Spleen (tissue), 7 donors: ENCODE measurements at regions not wholly inside any gene's neighbourhood (a gene's known extent, or its start where the extent isn't known, plus 50 kb on each side); places are given as distances from the start of the nearest gene placed in this dataset.

Source experiments
- POLR2A ChIP-seq, 3 donors: fragments of 450-650 bp; IDR thresholded peaks; one replicate each; pipeline ENCODE4 v1.5.1; 2017; ENCODE audit warnings: antibody characterized with exemption in 3 of 3, mild to moderate bottlenecking in 1 of 3
- POLR2AphosphoS5 ChIP-seq, 3 donors: sonication (generic); formaldehyde crosslinking; IDR thresholded peaks; one replicate each; pipeline ENCODE4 v1.5.1; 2017; ENCODE audit warnings: antibody characterized with exemption in 3 of 3
- TF ChIP-seq, protein P1 (sequence below), 11 experiments: fragments of 200-600 bp in 7 of 11; fragments of 450-650 bp in 4 of 11; sonication (generic) in 4 of 11; IDR thresholded peaks in 8 of 11; conservative IDR thresholded peaks in 3 of 11; 1 replicate in 7 of 11; 2 replicates in 4 of 11; pipeline versions ENCODE4 v1.4.0 to v1.8.0; 2016 to 2021; ENCODE audit warnings: antibody characterized with exemption in 11 of 11, inconsistent platforms in 4 of 11, mild to moderate bottlenecking in 1 of 11
- donor health status: DM: no; HTN: no; CAD: no; lungs with moderate emphysema.
- donor health status: DM: no; HTN: no; CAD: no.
- donor health status: DM: no; HTN: no; CAD: no.

DNA sequence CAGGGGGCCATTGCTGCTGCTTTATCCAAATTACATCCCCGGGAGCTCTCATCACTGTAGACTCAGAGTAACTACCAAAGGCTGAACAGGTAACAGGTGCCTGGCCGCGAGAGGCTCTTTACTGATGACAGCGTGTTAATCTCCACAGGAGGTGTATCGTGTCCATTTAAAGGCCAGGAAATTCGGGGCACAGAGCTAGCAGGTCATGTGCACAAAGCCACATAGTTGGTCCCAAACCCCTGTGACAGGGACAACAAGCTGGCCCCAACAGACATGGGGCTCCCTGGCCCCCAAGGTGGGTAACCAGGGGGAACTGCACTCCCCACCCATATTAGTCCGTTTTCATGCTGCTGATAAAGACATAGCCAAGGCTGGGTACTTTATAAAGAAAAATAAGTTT lies 55.3 kb upstream of the RBFOX3 start:
- TF ChIP-seq POLR2A (IDR thresholded peaks at IDR 0.05) (no peak), POLR2AphosphoS5 (IDR thresholded peaks at IDR 0.05) (no peak)
- TF ChIP-seq, protein P1, sequence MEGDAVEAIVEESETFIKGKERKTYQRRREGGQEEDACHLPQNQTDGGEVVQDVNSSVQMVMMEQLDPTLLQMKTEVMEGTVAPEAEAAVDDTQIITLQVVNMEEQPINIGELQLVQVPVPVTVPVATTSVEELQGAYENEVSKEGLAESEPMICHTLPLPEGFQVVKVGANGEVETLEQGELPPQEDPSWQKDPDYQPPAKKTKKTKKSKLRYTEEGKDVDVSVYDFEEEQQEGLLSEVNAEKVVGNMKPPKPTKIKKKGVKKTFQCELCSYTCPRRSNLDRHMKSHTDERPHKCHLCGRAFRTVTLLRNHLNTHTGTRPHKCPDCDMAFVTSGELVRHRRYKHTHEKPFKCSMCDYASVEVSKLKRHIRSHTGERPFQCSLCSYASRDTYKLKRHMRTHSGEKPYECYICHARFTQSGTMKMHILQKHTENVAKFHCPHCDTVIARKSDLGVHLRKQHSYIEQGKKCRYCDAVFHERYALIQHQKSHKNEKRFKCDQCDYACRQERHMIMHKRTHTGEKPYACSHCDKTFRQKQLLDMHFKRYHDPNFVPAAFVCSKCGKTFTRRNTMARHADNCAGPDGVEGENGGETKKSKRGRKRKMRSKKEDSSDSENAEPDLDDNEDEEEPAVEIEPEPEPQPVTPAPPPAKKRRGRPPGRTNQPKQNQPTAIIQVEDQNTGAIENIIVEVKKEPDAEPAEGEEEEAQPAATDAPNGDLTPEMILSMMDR (IDR thresholded peaks at IDR 0.05 in 8 of 11, conservative IDR thresholded peaks at IDR 0.05 in 3 of 11) = no peak
